SK-N-SH treated with all-trans-retinoic acid at 6 μM for 48 hours (cell line): ENCODE measurements at regions not wholly inside any gene's neighbourhood (a gene's known extent, or its start where the extent isn't known, plus 50 kb on each side); places are given as distances from the start of the nearest gene placed in this dataset.

Source experiments
- ATAC-seq: fragments of 200-7000 bp; cut with Tn5 transposase; 3 replicates; pipeline ENCODE4 v1.9.1; 2020; ENCODE audit warnings: mild to moderate bottlenecking, moderate library complexity
- ARNTL ChIP-seq: fragments of 450-650 bp; formaldehyde crosslinking; IDR thresholded peaks from 2 replicates; pipeline ENCODE4 v1.5.0; 2020; ENCODE audit warnings: low read depth, mild to moderate bottlenecking, moderate library complexity, borderline replicate concordance
- BACH2 ChIP-seq: fragments of 250-450 bp; sonication (Bioruptor Pico); IDR thresholded peaks from 2 replicates; pipeline ENCODE4 v1.9.0; 2021; ENCODE audit warnings: mild to moderate bottlenecking, borderline replicate concordance
- CREB5 ChIP-seq: fragments of 250-450 bp; sonication (Bioruptor Pico); IDR thresholded peaks from 2 replicates; pipeline ENCODE4 v1.5.1; 2020; ENCODE audit warnings: low read depth, mild to moderate bottlenecking, moderate library complexity
- CSDC2 ChIP-seq: fragments of 250-450 bp; sonication (Bioruptor Pico); IDR thresholded peaks from 2 replicates; pipeline ENCODE4 v1.5.0; 2020; ENCODE audit warnings: mild to moderate bottlenecking, moderate library complexity
- CSRNP3 ChIP-seq: fragments of 250-450 bp; sonication (Bioruptor Pico); IDR thresholded peaks from 2 replicates; pipeline ENCODE4 v1.5.1; 2021; ENCODE audit warnings: mild to moderate bottlenecking, moderate library complexity
- GLIS3 ChIP-seq: fragments of 250-450 bp; sonication (Bioruptor Pico); IDR thresholded peaks from 2 replicates; pipeline ENCODE4 v1.5.0; 2020; ENCODE audit warnings: mild to moderate bottlenecking, moderate library complexity
- ISL1 ChIP-seq: fragments of 250-450 bp; sonication (Bioruptor Pico); IDR thresholded peaks from 2 replicates; pipeline ENCODE4 v2.1.2; 2022; ENCODE audit warnings: mild to moderate bottlenecking, moderate library complexity
- OSR1 ChIP-seq: fragments of 250-450 bp; sonication (Bioruptor Pico); IDR thresholded peaks from 2 replicates; pipeline ENCODE4 v1.8.0; 2022; ENCODE audit warnings: moderate library complexity, mild to moderate bottlenecking, inconsistent platforms
- PATZ1 ChIP-seq: fragments of 250-450 bp; sonication (Bioruptor Pico); IDR thresholded peaks from 2 replicates; pipeline ENCODE4 v1.8.0; 2020; ENCODE audit warnings: mild to moderate bottlenecking, moderate library complexity, borderline replicate concordance
- POU6F1 ChIP-seq: fragments of 250-450 bp; sonication (Bioruptor Pico); IDR thresholded peaks from 2 replicates; pipeline ENCODE4 v1.8.0; 2021; ENCODE audit warnings: low read depth, mild to moderate bottlenecking, moderate library complexity, borderline replicate concordance
- RARB ChIP-seq: fragments of 250-450 bp; sonication (Bioruptor Pico); IDR thresholded peaks from 2 replicates; pipeline ENCODE4 v1.8.0; 2021; ENCODE audit warnings: mild to moderate bottlenecking, moderate library complexity
- SNAI2 ChIP-seq: fragments of 250-450 bp; sonication (Bioruptor Pico); IDR thresholded peaks from 2 replicates; pipeline ENCODE4 v1.5.0; 2020; ENCODE audit warnings: mild to moderate bottlenecking, moderate library complexity
- TCF4 ChIP-seq: fragments of 250-450 bp; sonication (Bioruptor Pico); IDR thresholded peaks from 2 replicates; pipeline ENCODE4 v1.8.0; 2021; ENCODE audit warnings: mild to moderate bottlenecking, moderate library complexity, borderline replicate concordance
- TSHZ2 ChIP-seq: fragments of 250-450 bp; sonication (Bioruptor Pico); IDR thresholded peaks from 2 replicates; pipeline ENCODE4 v1.5.0; 2020; ENCODE audit warnings: mild to moderate bottlenecking, moderate library complexity
- ZC3H10 ChIP-seq: fragments of 250-450 bp; sonication (Bioruptor Pico); IDR thresholded peaks from 2 replicates; pipeline ENCODE4 v1.5.1; 2021; ENCODE audit warnings: mild to moderate bottlenecking, moderate library complexity
- ZFP30 ChIP-seq: fragments of 450-650 bp; formaldehyde crosslinking; IDR thresholded peaks from 2 replicates; pipeline ENCODE4 v1.5.0; 2022; ENCODE audit warnings: mild to moderate bottlenecking, moderate library complexity
- ZNF70 ChIP-seq: fragments of 450-650 bp; formaldehyde crosslinking; IDR thresholded peaks from 2 replicates; pipeline ENCODE4 v1.5.0; 2020; ENCODE audit warnings: mild to moderate bottlenecking, moderate library complexity
- ZNF8 ChIP-seq: fragments of 450-650 bp; formaldehyde crosslinking; IDR thresholded peaks from 2 replicates; pipeline ENCODE4 v1.5.0; 2020; ENCODE audit warnings: mild to moderate bottlenecking, moderate library complexity

- no peak for ATAC-seq
Observed at GRCh38 chr12:82097877-82098276, 260.3 kb downstream of the CCDC59 start.

GRCh38 chr12:82097438-82097837 is 260.7 kb downstream of the CCDC59 start:
- ATAC-seq = no peak

More at GRCh38 chr12:82097877-82098276, 260.3 kb downstream of the CCDC59 start:
- no peak for TF ChIP-seq CSDC2 (CRISPR knock-in tag)
- TF ChIP-seq PATZ1 (CRISPR knock-in tag) = no peak
- no peak for TF ChIP-seq ZC3H10 (CRISPR knock-in tag)
- no peak for TF ChIP-seq ZNF70 (CRISPR knock-in tag)
- TF ChIP-seq CSRNP3 (CRISPR knock-in tag) = no peak

GRCh38 chr12:82090165-82090564 is 268.0 kb downstream of the CCDC59 start:
- ATAC-seq = no peak
- no peak for TF ChIP-seq PATZ1 (CRISPR knock-in tag)

More at GRCh38 chr12:82097438-82097837, 260.7 kb downstream of the CCDC59 start:
- TF ChIP-seq OSR1 (CRISPR knock-in tag) (no peak), ISL1 (CRISPR knock-in tag) (no peak), RARB (CRISPR knock-in tag) (no peak), CREB5 (CRISPR knock-in tag) (no peak), PATZ1 (CRISPR knock-in tag) (no peak), TSHZ2 (CRISPR knock-in tag) (no peak), TCF4 (CRISPR knock-in tag) (no peak), BACH2 (CRISPR knock-in tag) (no peak), ZNF70 (CRISPR knock-in tag) (no peak), ZFP30 (CRISPR knock-in tag) (no peak), ARNTL (no peak), SNAI2 (CRISPR knock-in tag) (no peak)

- ATAC-seq = no peak
- TF ChIP-seq GLIS3 (CRISPR knock-in tag) = no peak
- no peak for TF ChIP-seq ARNTL
- no peak for TF ChIP-seq ISL1 (CRISPR knock-in tag)
- TF ChIP-seq TSHZ2 (CRISPR knock-in tag) = no peak
- TF ChIP-seq POU6F1 (CRISPR knock-in tag) = no peak
- no peak for TF ChIP-seq SNAI2 (CRISPR knock-in tag)
- TF ChIP-seq ZNF8 (CRISPR knock-in tag) = no peak
- TF ChIP-seq ZFP30 (CRISPR knock-in tag) = no peak
Observed at GRCh38 chr12:82089369-82090121, 268.6 kb downstream of the CCDC59 start.
